ENCODE measurements at regions not wholly inside any gene's neighbourhood (a gene's known extent, or its start where the extent isn't known, plus 50 kb on each side); places are given as distances from the start of the nearest gene placed in this dataset.

- TF ChIP-seq, protein P1, sequence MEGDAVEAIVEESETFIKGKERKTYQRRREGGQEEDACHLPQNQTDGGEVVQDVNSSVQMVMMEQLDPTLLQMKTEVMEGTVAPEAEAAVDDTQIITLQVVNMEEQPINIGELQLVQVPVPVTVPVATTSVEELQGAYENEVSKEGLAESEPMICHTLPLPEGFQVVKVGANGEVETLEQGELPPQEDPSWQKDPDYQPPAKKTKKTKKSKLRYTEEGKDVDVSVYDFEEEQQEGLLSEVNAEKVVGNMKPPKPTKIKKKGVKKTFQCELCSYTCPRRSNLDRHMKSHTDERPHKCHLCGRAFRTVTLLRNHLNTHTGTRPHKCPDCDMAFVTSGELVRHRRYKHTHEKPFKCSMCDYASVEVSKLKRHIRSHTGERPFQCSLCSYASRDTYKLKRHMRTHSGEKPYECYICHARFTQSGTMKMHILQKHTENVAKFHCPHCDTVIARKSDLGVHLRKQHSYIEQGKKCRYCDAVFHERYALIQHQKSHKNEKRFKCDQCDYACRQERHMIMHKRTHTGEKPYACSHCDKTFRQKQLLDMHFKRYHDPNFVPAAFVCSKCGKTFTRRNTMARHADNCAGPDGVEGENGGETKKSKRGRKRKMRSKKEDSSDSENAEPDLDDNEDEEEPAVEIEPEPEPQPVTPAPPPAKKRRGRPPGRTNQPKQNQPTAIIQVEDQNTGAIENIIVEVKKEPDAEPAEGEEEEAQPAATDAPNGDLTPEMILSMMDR (IDR thresholded peaks at IDR 0.05; ENCODE audit: borderline replicate concordance, control extremely low read depth, extremely low read depth, insufficient read depth, missing control alignments) = no peak
- in situ Hi-C loops (cut with MboI; ENCODE audit: low sequenced_read_pairs, unreplicated experiment) = no loop called here
- DNase-seq (ENCODE audit: low spot score) = no peak
Observed at GRCh38 chr12:83801972-83802371, 1110.6 kb downstream of the SLC6A15 start.

DNA sequence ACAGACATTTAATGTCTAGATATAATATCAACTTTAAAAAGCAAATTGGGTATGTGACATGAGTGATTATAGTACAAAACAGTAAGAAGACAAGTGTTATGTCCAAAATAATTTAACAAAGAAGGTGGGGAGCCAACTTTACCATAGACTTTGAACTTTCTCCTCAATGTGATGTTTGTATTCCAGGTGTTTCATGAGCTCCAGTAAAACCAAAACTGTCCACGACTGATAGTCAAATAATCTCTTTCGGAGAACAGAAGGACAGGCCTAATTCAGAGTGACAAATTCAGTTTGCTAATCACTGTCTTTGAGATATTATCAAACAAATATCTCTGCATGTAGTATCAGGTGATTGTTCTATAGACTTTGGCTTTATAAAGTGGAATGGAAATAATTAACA, 1112.6 kb downstream of the SLC6A15 start:
- TF ChIP-seq, protein P1 (IDR thresholded peaks at IDR 0.05; ENCODE audit: borderline replicate concordance, control extremely low read depth, extremely low read depth, insufficient read depth, missing control alignments) = no peak
- DNase-seq (ENCODE audit: low spot score) = no peak
- in situ Hi-C loops (cut with MboI; ENCODE audit: low sequenced_read_pairs, unreplicated experiment) = no loop called here

GRCh38 chr12:83796531-83796930, 1109.8 kb downstream of the TMTC2 start:
- no peak for DNase-seq (ENCODE audit: low spot score)
- in situ Hi-C loops (cut with MboI; ENCODE audit: low sequenced_read_pairs, unreplicated experiment) = no loop called here
- TF ChIP-seq, protein P1 (IDR thresholded peaks at IDR 0.05; ENCODE audit: borderline replicate concordance, control extremely low read depth, extremely low read depth, insufficient read depth, missing control alignments) = no peak

- in situ Hi-C loops (cut with MboI; ENCODE audit: low sequenced_read_pairs, unreplicated experiment) = no loop called here
- TF ChIP-seq, protein P1 (IDR thresholded peaks at IDR 0.05; ENCODE audit: borderline replicate concordance, control extremely low read depth, extremely low read depth, insufficient read depth, missing control alignments) = no peak
- DNase-seq (ENCODE audit: low spot score) = no peak
Observed at GRCh38 chr12:83793616-83794015, 1106.9 kb downstream of the TMTC2 start.

DNA sequence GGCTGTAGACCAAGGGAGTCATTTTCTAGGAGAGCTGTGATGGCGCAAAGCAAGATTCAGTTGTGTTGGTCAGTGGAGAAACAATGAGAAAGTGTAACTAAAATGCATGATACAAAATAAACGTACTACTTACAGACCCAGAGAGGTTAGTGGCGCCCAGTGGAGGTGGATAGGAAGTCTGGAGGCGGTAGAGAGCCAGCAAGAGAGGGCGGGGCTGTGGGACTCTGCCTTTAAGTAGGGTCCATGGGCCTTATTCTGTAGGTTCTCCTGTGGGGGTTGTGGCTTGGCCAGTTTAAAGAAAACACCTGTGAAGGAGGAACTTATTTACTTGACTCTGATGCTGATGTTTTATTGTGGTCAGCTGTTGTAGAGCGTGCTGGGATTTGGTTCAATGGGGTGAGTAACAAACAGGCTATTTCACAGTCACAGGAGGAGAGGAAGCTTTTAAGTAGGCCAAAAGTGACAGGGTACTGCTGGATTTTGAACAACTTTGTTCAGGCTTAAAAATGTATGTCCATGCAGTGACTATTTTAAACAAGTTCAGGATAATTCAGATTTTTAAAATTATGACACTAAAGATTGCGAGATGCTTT, 1097.7 kb downstream of the TMTC2 start:
- no peak for DNase-seq (ENCODE audit: low spot score)
- TF ChIP-seq, protein P1 (IDR thresholded peaks at IDR 0.05; ENCODE audit: borderline replicate concordance, control extremely low read depth, extremely low read depth, insufficient read depth, missing control alignments) = no peak
- in situ Hi-C loops (cut with MboI; ENCODE audit: low sequenced_read_pairs, unreplicated experiment) = no loop called here

- no peak for DNase-seq (ENCODE audit: low spot score)
- in situ Hi-C loops (cut with MboI; ENCODE audit: low sequenced_read_pairs, unreplicated experiment) = no loop called here
- TF ChIP-seq, protein P1 (IDR thresholded peaks at IDR 0.05; ENCODE audit: borderline replicate concordance, control extremely low read depth, extremely low read depth, insufficient read depth, missing control alignments) = no peak
Observed at GRCh38 chr12:83779526-83779925, 1092.8 kb downstream of the TMTC2 start.
